SJSA1 (cell line): ENCODE measurements at regions not wholly inside any gene's neighbourhood (a gene's known extent, or its start where the extent isn't known, plus 50 kb on each side); places are given as distances from the start of the nearest gene placed in this dataset.

Source experiments
- DNase-seq, 2 experiments: peaks; one replicate each; pipeline ENCODE4 v3.0.0-alpha.2; 2015 to 2020; ENCODE audit warnings: low spot score in 2 of 2, low read depth in 1 of 2
- H3K27ac ChIP-seq: fragments of 250-450 bp; sonication (Bioruptor Pico); 2 replicates; pipeline ENCODE4 v1.5.1; 2020; ENCODE audit warnings: mild to moderate bottlenecking, moderate library complexity
- H3K27me3 ChIP-seq: fragments of 250-450 bp; sonication (Bioruptor Pico); replicated peaks from 2 replicates; pipeline ENCODE4 v1.5.1; 2020; ENCODE audit warnings: mild to moderate bottlenecking, moderate library complexity
- H3K36me3 ChIP-seq: fragments of 250-450 bp; sonication (Bioruptor Pico); 2 replicates; pipeline ENCODE4 v1.5.1; 2020; ENCODE audit warnings: mild to moderate bottlenecking
- H3K4me1 ChIP-seq: fragments of 250-450 bp; sonication (Bioruptor Pico); replicated peaks from 2 replicates; pipeline ENCODE4 v1.6.1; 2021; ENCODE audit warnings: mild to moderate bottlenecking
- H3K4me3 ChIP-seq: fragments of 250-450 bp; sonication (Bioruptor Pico); 2 replicates; pipeline ENCODE4 v1.5.1; 2020; ENCODE audit warnings: mild to moderate bottlenecking
- H3K9me3 ChIP-seq: fragments of 250-450 bp; sonication (Bioruptor Pico); replicated peaks from 2 replicates; pipeline ENCODE4 v1.5.1; 2020; ENCODE audit warnings: mild to moderate bottlenecking

DNA sequence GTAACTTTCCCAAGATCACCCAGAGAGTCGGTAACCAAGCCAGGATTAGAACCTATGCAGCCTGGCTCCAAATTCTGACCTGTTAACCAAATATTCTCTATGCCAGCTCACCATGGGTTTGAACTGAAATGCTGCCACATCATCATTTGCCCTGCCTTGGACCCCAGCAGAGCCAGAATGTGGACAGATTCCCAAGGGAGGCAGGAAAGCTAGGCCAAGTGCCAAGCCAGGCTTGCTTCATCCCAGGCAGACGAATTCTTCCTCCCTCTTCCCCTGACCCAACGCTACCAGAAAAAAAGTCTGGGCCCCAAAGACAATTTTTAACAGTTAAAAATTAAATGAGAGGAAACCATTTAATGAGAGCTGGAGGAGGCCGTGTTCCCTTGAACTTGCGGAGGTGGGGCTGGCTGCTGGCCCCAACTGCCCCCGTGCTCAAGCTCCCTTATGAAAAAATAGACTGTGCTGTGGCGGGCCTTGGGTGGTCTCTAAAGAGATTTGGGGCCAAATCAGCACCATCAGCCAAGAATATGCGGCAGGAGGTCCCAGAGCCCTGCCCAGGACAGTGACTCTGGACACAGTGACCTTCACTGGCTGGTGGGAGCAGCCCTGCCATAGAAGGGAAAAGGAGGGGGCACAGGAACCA lies 184.1 kb upstream of the SYT13 start:
- no peak overlapping the region for H3K4me3 ChIP-seq
- no peaks in the 10 kb centered on the region; the same call in 1 of the 2 replicates for H3K9me3 ChIP-seq
- H3K27me3 ChIP-seq: peaks cover 24% of the 10 kb centered on the region
- no peak overlapping the region for H3K27ac ChIP-seq
- H3K36me3 ChIP-seq: no peaks in the 10 kb centered on the region
- no peak for DNase-seq
- H3K4me1 ChIP-seq: no peaks in the 10 kb centered on the region

- H3K36me3 ChIP-seq: no peaks in the 10 kb centered on the region
- no peaks in the 10 kb centered on the region; the same call in 1 of the 2 replicates for H3K9me3 ChIP-seq
- H3K27me3 ChIP-seq: peaks cover 14% of the 10 kb centered on the region
- H3K27ac ChIP-seq: no peak overlapping the region
- H3K4me1 ChIP-seq: no peaks in the 10 kb centered on the region
- no peak overlapping the region for H3K4me3 ChIP-seq
- DNase-seq: no peak
Measured at GRCh38 chr11:45468267-45468856, 182.2 kb upstream of the SYT13 start.

DNA sequence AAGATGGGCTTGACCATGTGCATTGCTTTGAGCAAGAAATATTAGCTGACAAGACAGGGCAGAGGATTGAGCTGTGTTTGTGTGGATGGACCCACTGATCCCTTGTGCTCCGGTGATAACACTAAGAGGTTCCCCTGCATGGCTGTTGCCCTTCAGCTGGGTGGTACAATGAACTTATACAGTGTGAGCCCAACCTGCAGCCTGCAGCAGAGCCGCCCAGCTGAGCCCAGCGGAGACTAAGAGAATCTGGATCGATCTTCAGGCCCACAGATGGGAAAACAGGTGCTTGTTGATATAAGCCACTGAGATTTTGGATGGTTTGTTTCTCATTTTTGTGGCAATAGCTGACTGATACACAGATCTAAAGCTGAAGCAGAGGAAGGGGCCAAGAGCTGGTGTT lies 177.4 kb upstream of the SYT13 start:
- Histone ChIP-seq H3K36me3 (no peaks in the 10 kb centered on the region), H3K4me3 (no peak overlapping the region), H3K9me3 (no peaks in the 10 kb centered on the region; the same call in 1 of the 2 replicates), H3K27ac (no peak overlapping the region), H3K27me3 (peaks cover 7% of the 10 kb centered on the region), H3K4me1 (no peaks in the 10 kb centered on the region)
- no peak for DNase-seq

DNA sequence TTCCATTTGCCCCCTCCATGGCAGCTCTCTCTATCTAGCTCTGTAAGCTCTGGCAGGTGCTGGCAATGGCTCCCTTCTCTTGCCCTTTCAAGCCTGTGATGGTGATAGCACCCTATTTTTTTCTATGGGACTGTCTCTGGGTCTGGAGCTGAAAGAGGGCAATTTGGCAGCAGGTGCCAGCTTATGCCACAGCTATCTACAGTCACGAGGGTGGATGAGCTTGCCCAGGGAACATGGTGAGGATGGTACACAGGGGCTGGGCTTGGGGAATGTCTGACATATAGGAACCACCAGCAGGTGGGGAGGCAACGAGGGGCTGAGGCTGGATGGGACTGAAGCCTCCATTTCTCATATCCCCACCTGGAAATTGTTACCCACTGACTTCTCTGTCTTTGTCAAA lies 175.4 kb upstream of the SYT13 start:
- H3K4me3 ChIP-seq: no peak overlapping the region

GRCh38 chr11:45459491-45459890 lies 173.3 kb upstream of the SYT13 start:
- Histone ChIP-seq H3K4me1 (no peaks in the 10 kb centered on the region), H3K27ac (no peak overlapping the region), H3K4me3 (no peak overlapping the region), H3K36me3 (no peaks in the 10 kb centered on the region), H3K27me3 (peaks cover 8% of the 10 kb centered on the region), H3K9me3 (no peaks in the 10 kb centered on the region)
- DNase-seq: no peak

More for the DNA sequence above, 175.4 kb upstream of the SYT13 start:
- no peak for DNase-seq
- no peak overlapping the region for H3K27ac ChIP-seq
- no peaks in the 10 kb centered on the region for H3K4me1 ChIP-seq
- H3K27me3 ChIP-seq: peaks cover 7% of the 10 kb centered on the region
- H3K9me3 ChIP-seq: no peaks in the 10 kb centered on the region
- H3K36me3 ChIP-seq: no peaks in the 10 kb centered on the region

DNA sequence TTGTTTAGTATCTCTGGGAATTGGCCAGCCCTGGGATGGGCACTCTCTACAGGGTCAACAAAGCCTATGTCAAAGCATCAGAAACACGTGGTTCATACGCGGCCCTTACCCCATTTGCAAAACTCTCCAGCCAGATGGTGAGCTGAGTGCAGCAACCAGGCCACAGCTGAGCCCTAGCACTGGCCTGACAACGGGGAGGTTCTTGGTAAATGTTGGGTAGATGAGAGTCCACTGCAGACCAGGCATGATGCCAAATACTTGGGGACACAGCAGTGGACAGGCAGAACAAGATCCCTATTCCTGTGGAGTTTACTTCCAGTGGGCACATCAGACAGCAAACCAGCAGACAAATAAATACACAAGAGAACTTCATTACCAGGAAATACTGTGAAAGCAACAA lies 172.1 kb upstream of the SYT13 start:
- Histone ChIP-seq H3K36me3 (no peaks in the 10 kb centered on the region), H3K27ac (no peak overlapping the region), H3K27me3 (peaks cover 8% of the 10 kb centered on the region), H3K4me3 (no peak overlapping the region), H3K4me1 (no peaks in the 10 kb centered on the region), H3K9me3 (no peaks in the 10 kb centered on the region)
- no peak for DNase-seq

DNA sequence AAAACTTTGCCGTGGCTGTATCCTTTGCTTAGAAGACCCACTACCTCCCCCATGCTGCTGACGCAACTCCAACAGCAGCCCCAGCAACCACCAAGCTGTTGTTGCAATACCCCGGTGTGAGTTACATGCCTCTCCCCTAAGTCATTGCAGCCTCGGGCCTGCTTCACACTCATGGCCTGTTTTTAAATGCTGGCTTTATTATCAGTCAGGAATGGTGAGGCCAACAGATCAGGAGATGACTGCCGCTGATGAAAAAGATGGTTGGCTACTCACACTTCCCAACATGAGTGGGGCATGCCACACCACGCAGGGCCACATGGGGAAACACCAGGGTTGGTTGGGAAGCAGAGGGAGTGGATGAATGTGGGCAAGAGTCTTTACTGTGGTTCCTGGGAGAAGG lies 171.5 kb upstream of the SYT13 start:
- Histone ChIP-seq H3K36me3 (no peaks in the 10 kb centered on the region), H3K4me1 (no peaks in the 10 kb centered on the region), H3K4me3 (no peak overlapping the region), H3K27me3 (peaks cover 8% of the 10 kb centered on the region), H3K27ac (no peak overlapping the region), H3K9me3 (no peaks in the 10 kb centered on the region)
- DNase-seq: no peak

DNA sequence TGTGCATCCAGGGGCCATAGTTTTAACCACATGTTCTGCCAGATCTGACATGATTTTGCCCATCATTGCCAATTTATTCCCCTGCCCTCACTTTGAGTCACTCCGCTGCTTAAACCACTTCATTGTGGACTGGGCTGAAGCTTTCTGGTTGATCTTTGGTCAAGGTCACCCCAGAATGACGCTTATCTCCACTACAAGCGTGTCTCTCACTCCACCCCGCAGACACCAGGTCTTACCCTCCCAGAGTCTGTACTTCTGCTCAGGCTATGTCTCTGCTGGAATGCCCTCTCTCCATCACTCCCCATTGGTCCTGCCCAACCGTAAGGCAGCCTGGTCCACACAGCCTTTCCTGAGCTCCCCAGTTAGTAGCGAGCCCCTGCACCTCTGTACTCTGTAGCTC lies 170.5 kb upstream of the SYT13 start:
- Histone ChIP-seq H3K4me1 (no peaks in the 10 kb centered on the region), H3K27ac (no peak overlapping the region), H3K9me3 (no peaks in the 10 kb centered on the region), H3K4me3 (no peak overlapping the region), H3K36me3 (no peaks in the 10 kb centered on the region), H3K27me3 (peaks cover 9% of the 10 kb centered on the region)
- DNase-seq: no peak

DNA sequence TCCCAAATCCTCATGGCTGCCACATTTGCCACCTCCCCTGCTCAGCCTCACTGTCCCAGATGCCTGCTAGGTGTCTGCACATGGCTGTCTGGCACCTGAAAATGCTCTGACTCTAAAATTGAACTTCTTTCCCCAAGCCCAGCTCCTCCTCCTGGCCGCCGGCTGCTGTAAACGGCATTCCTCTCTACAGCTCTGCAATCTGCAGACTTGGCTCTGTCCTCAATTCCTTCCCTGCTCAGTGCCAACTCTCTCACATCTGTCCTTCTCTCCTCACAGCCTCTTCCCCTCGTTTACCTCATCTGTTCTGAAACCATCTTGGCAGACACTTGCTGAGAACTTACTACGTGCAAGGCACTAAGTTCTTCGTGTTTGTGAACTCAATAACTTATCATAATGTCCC lies 169.4 kb upstream of the SYT13 start:
- Histone ChIP-seq H3K4me1 (no peaks in the 10 kb centered on the region), H3K27me3 (peaks cover 16% of the 10 kb centered on the region), H3K36me3 (no peaks in the 10 kb centered on the region), H3K9me3 (no peaks in the 10 kb centered on the region), H3K27ac (no peak overlapping the region), H3K4me3 (no peak overlapping the region)
- DNase-seq: no peak

GRCh38 chr11:45454917-45455401 lies 168.8 kb upstream of the SYT13 start:
- no peaks in the 10 kb centered on the region for H3K4me1 ChIP-seq
- H3K27ac ChIP-seq: no peak overlapping the region
- H3K27me3 ChIP-seq: peaks cover 13% of the 10 kb centered on the region
- no peak for DNase-seq
- H3K4me3 ChIP-seq: no peak overlapping the region
- H3K9me3 ChIP-seq: no peaks in the 10 kb centered on the region
- H3K36me3 ChIP-seq: no peaks in the 10 kb centered on the region

DNA sequence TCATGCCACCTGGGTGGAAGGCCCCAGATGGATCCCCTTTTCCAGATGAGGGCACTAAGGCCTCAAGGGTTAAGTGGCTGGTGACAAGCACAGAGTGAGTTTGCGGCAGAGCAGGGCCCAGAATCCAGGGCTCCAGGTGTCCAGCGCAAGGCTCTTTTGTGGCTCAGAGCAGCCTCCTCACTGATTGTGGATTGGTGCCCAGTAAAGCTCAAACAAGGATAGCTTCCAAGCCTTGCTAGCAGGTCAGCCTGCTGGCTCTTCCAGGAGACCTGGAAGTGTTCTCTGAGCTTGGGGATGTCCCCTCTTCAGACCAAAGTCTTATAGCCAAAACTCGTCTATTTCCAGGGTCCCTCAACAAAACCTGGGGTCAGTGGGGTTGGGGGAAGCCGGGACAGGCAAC lies 167.6 kb upstream of the SYT13 start:
- Histone ChIP-seq H3K27me3 (peaks cover 12% of the 10 kb centered on the region), H3K4me1 (no peaks in the 10 kb centered on the region), H3K4me3 (no peak overlapping the region), H3K27ac (no peak overlapping the region), H3K9me3 (no peaks in the 10 kb centered on the region), H3K36me3 (no peaks in the 10 kb centered on the region)
- no peak for DNase-seq

- H3K4me3 ChIP-seq: no peak overlapping the region
- H3K27ac ChIP-seq: no peak overlapping the region
- no peaks in the 10 kb centered on the region for H3K36me3 ChIP-seq
- DNase-seq: no peak
- no peaks in the 10 kb centered on the region for H3K4me1 ChIP-seq
- H3K9me3 ChIP-seq: no peaks in the 10 kb centered on the region
- peaks cover 15% of the 10 kb centered on the region for H3K27me3 ChIP-seq
Measured at GRCh38 chr11:45451766-45452440, 165.8 kb upstream of the SYT13 start.

GRCh38 chr11:45450189-45450588 lies 164.0 kb upstream of the SYT13 start:
- Histone ChIP-seq H3K27ac (no peak overlapping the region), H3K9me3 (no peaks in the 10 kb centered on the region), H3K4me1 (no peaks in the 10 kb centered on the region), H3K36me3 (no peaks in the 10 kb centered on the region), H3K4me3 (no peak overlapping the region), H3K27me3 (peaks cover 24% of the 10 kb centered on the region)
- no peak for DNase-seq

- peaks cover 25% of the 10 kb centered on the region for H3K27me3 ChIP-seq
- no peak for DNase-seq
- H3K36me3 ChIP-seq: no peaks in the 10 kb centered on the region
- no peak overlapping the region for H3K4me3 ChIP-seq
- no peaks in the 10 kb centered on the region for H3K9me3 ChIP-seq
- H3K27ac ChIP-seq: no peak overlapping the region
- no peaks in the 10 kb centered on the region for H3K4me1 ChIP-seq
Measured at GRCh38 chr11:45449036-45449601, 163.0 kb upstream of the SYT13 start.
